ENCODE measurements at regions not wholly inside any gene's neighbourhood (a gene's known extent, or its start where the extent isn't known, plus 50 kb on each side); places are given as distances from the start of the nearest gene placed in this dataset.
"Not testable (repeated sequence)": the region's sequence is repeated elsewhere in the genome, so short reads cannot be mapped to it uniquely, and the experiment has no call there.

GRCh38 chrX:13418126-13419097 is 98.6 kb upstream of the ATXN3L start:
- TF ChIP-seq CTCF (IDR thresholded peaks at IDR 0.05; ENCODE audit: low read depth, low read length, missing control alignments) = no peak
- no peak overlapping the region for H3K4me3 ChIP-seq (ENCODE audit: low read depth, low read length)
- DNase-seq (ENCODE audit: low read depth) = no peak

- TF ChIP-seq CTCF (IDR thresholded peaks at IDR 0.05; ENCODE audit: low read depth, low read length, missing control alignments) = no peak
- H3K4me3 ChIP-seq (ENCODE audit: low read depth, low read length) = no peak overlapping the region
- no peak for DNase-seq (ENCODE audit: low read depth)
Observed at GRCh38 chrX:13415509-13415908, 95.7 kb upstream of the ATXN3L start.

GRCh38 chrX:13414006-13414647 is 94.3 kb upstream of the ATXN3L start:
- TF ChIP-seq CTCF (IDR thresholded peaks at IDR 0.05; ENCODE audit: low read depth, low read length, missing control alignments) = no peak
- DNase-seq (ENCODE audit: low read depth) = no peak
- no peak overlapping the region for H3K4me3 ChIP-seq (ENCODE audit: low read depth, low read length)

GRCh38 chrX:13412208-13412600 is 92.4 kb upstream of the ATXN3L start:
- DNase-seq (ENCODE audit: low read depth) = no peak
- TF ChIP-seq CTCF (IDR thresholded peaks at IDR 0.05; ENCODE audit: low read depth, low read length, missing control alignments) = no peak
- no peak overlapping the region for H3K4me3 ChIP-seq (ENCODE audit: low read depth, low read length)

- DNase-seq (ENCODE audit: low read depth) = no peak
- TF ChIP-seq CTCF (IDR thresholded peaks at IDR 0.05; ENCODE audit: low read depth, low read length, missing control alignments) = no peak
- no peak overlapping the region for H3K4me3 ChIP-seq (ENCODE audit: low read depth, low read length)
Observed at GRCh38 chrX:13411496-13412207, 91.8 kb upstream of the ATXN3L start.

- H3K4me3 ChIP-seq (ENCODE audit: low read depth, low read length); DNase-seq (ENCODE audit: low read depth): not testable (repeated sequence)
Observed at GRCh38 chrX:13408599-13408998, 88.7 kb upstream of the ATXN3L start.

GRCh38 chrX:13404777-13405176 is 84.9 kb upstream of the ATXN3L start:
- DNase-seq (ENCODE audit: low read depth); H3K4me3 ChIP-seq (ENCODE audit: low read depth, low read length): not testable (repeated sequence)

All from GM12864 (cell line).